BJ (cell line): ENCODE measurements at regions not wholly inside any gene's neighbourhood (a gene's known extent, or its start where the extent isn't known, plus 50 kb on each side); places are given as distances from the start of the nearest gene placed in this dataset.

Experiments used
- CTCF ChIA-PET: fragments of 350-600 bp; formaldehyde crosslinking; extraction: SDS; loops from one replicate; lab custom pipeline; 2021; ENCODE audit warnings: antibody characterized with exemption, inconsistent platforms; lab: Yijun Ruan, JAX
- POLR2A ChIA-PET: fragments of 300-600 bp; sonication (Branson Sonifier 250); formaldehyde crosslinking; extraction: SDS; loops from one replicate; lab custom pipeline; 2021; ENCODE audit warnings: antibody characterized with exemption; lab: Charles Lee
- DNase-seq: peaks from one replicate; pipeline ENCODE4 v3.0.0-alpha.2; 2011; ENCODE audit warnings: low read depth
- H3K27me3 ChIP-seq: 2 replicates; pipeline ENCODE4 v1.6.0; 2011; ENCODE audit warnings: low read length; ENCODE audit not compliant: control insufficient read depth, insufficient read depth
- H3K36me3 ChIP-seq: 2 replicates; pipeline ENCODE4 v1.5.1; 2011; ENCODE audit warnings: low read length; ENCODE audit not compliant: control insufficient read depth, insufficient read depth
- H3K4me3 ChIP-seq: 2 replicates; pipeline ENCODE4 v1.5.1; 2011; ENCODE audit warnings: low read depth, mild to moderate bottlenecking, control low read depth, low read length
- TF ChIP-seq, protein P1 (sequence below): IDR thresholded peaks from 2 replicates; pipeline ENCODE4 v1.5.1; 2011; ENCODE audit warnings: low read depth, mild to moderate bottlenecking, control low read depth, inconsistent platforms, low read length, moderate library complexity; ENCODE audit not compliant: insufficient read depth

GRCh38 chr4:57211131-57211530 is 100.9 kb upstream of the IGFBP7 start:
- DNase-seq: no peak
- ChIA-PET CTCF (no interaction called here), POLR2A (no interaction called here)
- Histone ChIP-seq H3K27me3 (no peaks in the 10 kb centered on the region; the same call in 1 of the 2 replicates), H3K4me3 (no peak overlapping the region), H3K36me3 (no peaks in the 10 kb centered on the region)
- TF ChIP-seq, protein P1, sequence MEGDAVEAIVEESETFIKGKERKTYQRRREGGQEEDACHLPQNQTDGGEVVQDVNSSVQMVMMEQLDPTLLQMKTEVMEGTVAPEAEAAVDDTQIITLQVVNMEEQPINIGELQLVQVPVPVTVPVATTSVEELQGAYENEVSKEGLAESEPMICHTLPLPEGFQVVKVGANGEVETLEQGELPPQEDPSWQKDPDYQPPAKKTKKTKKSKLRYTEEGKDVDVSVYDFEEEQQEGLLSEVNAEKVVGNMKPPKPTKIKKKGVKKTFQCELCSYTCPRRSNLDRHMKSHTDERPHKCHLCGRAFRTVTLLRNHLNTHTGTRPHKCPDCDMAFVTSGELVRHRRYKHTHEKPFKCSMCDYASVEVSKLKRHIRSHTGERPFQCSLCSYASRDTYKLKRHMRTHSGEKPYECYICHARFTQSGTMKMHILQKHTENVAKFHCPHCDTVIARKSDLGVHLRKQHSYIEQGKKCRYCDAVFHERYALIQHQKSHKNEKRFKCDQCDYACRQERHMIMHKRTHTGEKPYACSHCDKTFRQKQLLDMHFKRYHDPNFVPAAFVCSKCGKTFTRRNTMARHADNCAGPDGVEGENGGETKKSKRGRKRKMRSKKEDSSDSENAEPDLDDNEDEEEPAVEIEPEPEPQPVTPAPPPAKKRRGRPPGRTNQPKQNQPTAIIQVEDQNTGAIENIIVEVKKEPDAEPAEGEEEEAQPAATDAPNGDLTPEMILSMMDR: no peak

GRCh38 chr4:57206172-57206571 is 96.0 kb upstream of the IGFBP7 start:
- Histone ChIP-seq H3K27me3 (peaks cover 2% of the 10 kb centered on the region; the same call in 1 of the 2 replicates), H3K36me3 (no peaks in the 10 kb centered on the region), H3K4me3 (no peak overlapping the region)
- TF ChIP-seq, protein P1: no peak
- ChIA-PET POLR2A (no interaction called here), CTCF (interaction anchor here (1.4 kb wide), 1 partner anchor 42 kb away, joined by 5 read pairs; no protein-coding TSS in a partner anchor)
- no peak for DNase-seq

- TF ChIP-seq, protein P1: no peak
- H3K36me3 ChIP-seq: no peaks in the 10 kb centered on the region
- DNase-seq: no peak
- ChIA-PET POLR2A (no interaction called here), CTCF (interaction anchor here (1.4 kb wide), 1 partner anchor 42 kb away, joined by 5 read pairs; no protein-coding TSS in a partner anchor)
- peaks cover 2% of the 10 kb centered on the region; the same call in 1 of the 2 replicates for H3K27me3 ChIP-seq
- no peak overlapping the region for H3K4me3 ChIP-seq
These were observed 95.4 kb upstream of the IGFBP7 start for GRCh38 chr4:57205580-57205979.

GRCh38 chr4:57200799-57201327 is 90.7 kb upstream of the IGFBP7 start:
- no peak for DNase-seq
- POLR2A ChIA-PET: no interaction called here
- CTCF ChIA-PET: interaction anchor here (2.1 kb wide), 1 partner anchor 10 kb away, joined by 9 read pairs; no protein-coding TSS in a partner anchor
- TF ChIP-seq, protein P1: no peak
- Histone ChIP-seq H3K4me3 (no peak overlapping the region), H3K36me3 (no peaks in the 10 kb centered on the region), H3K27me3 (peaks cover 2% of the 10 kb centered on the region; the same call in 1 of the 2 replicates)

DNA sequence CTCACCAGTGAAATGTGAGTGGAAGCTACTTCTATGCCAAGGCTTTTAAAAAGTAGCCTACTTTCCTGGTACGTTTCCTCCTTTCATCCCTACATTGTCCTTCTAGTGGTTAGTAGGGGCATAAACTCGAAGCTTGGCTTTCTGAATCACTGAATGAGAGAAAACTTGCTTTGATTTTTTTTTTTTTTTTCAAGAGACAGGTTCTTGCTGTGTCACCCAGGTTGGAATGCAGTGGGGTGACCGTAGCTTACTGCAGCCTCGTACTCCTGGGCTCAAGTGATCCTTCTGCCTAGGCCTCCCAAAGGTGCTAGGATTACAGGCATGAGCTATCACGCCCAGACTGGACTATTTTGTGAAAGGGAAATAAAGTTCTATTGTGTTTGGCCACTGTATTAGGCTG is 89.1 kb upstream of the IGFBP7 start:
- CTCF ChIA-PET: interaction anchor here (0.6 to 0.8 kb wide), 3 partner anchors 21 to 45 kb away, joined by 3 to 4 read pairs (median 3); no protein-coding TSS in a partner anchor
- POLR2A ChIA-PET: interaction anchor here (0.7 kb wide), 1 partner anchor 135 kb away, joined by 6 read pairs; no protein-coding TSS in a partner anchor

More for the DNA sequence above, 89.1 kb upstream of the IGFBP7 start:
- Histone ChIP-seq H3K36me3 (no peaks in the 10 kb centered on the region), H3K4me3 (no peak overlapping the region), H3K27me3 (peaks cover 2% of the 10 kb centered on the region; the same call in 1 of the 2 replicates)
- DNase-seq: no peak
- TF ChIP-seq, protein P1: no peak
